NT2/D1 (cell line): ENCODE measurements at regions not wholly inside any gene's neighbourhood (a gene's known extent, or its start where the extent isn't known, plus 50 kb on each side); places are given as distances from the start of the nearest gene placed in this dataset.

Experiments
- DNase-seq: peaks from one replicate; pipeline ENCODE4 v3.0.0-alpha.2; 2011; ENCODE audit warnings: low read depth, low spot score
- H3K27me3 ChIP-seq: 2 replicates; pipeline ENCODE4 v1.6.0; 2011; ENCODE audit warnings: mild to moderate bottlenecking; ENCODE audit not compliant: insufficient read length, insufficient read depth
- H3K36me3 ChIP-seq: 2 replicates; pipeline ENCODE4 v1.6.1; 2011; ENCODE audit warnings: mild to moderate bottlenecking, low read length, mixed read lengths; ENCODE audit not compliant: insufficient read depth, insufficient read length
- H3K4me1 ChIP-seq: 2 replicates; pipeline ENCODE4 v1.5.1; 2011; ENCODE audit not compliant: insufficient read depth, insufficient read length
- H3K4me3 ChIP-seq: 2 replicates; pipeline ENCODE4 v1.5.1; 2011; ENCODE audit warnings: low read depth; ENCODE audit not compliant: insufficient read length
- H3K9ac ChIP-seq: 2 replicates; pipeline ENCODE4 v1.6.0; 2011; ENCODE audit warnings: low read depth; ENCODE audit not compliant: insufficient read length
- H3K9me3 ChIP-seq: 2 replicates; pipeline ENCODE4 v1.5.1; 2011; ENCODE audit warnings: mild to moderate bottlenecking, low read length; ENCODE audit not compliant: insufficient read depth
- SUZ12 ChIP-seq: IDR thresholded peaks from 2 replicates; pipeline ENCODE4 v1.6.1; 2011; ENCODE audit not compliant: insufficient read length, insufficient read depth; ENCODE audit errors: extremely low read depth
- YY1 ChIP-seq: IDR thresholded peaks from 2 replicates; pipeline ENCODE4 v1.6.1; 2011; ENCODE audit not compliant: insufficient read length, insufficient read depth
- ZNF274 ChIP-seq: IDR thresholded peaks from 2 replicates; pipeline ENCODE4 v1.6.1; 2011; ENCODE audit warnings: mild to moderate bottlenecking, low read depth, low read length

- no peaks in the 10 kb centered on the region for H3K9me3 ChIP-seq
- no peak overlapping the region for H3K9ac ChIP-seq
- H3K27me3 ChIP-seq = no peaks in the 10 kb centered on the region
- H3K36me3 ChIP-seq = no peaks in the 10 kb centered on the region
- DNase-seq = no peak
- H3K4me3 ChIP-seq = no peak overlapping the region
- TF ChIP-seq ZNF274 (no peak), YY1 (no peak), SUZ12 (no peak)
- peaks cover 5% of the 10 kb centered on the region for H3K4me1 ChIP-seq
Measured at GRCh38 chr13:106683918-106684317, 116.0 kb upstream of the ARGLU1 start.

GRCh38 chr13:106683179-106683578 lies 115.2 kb upstream of the ARGLU1 start:
- no peak for DNase-seq
- no peaks in the 10 kb centered on the region for H3K36me3 ChIP-seq
- H3K27me3 ChIP-seq = no peaks in the 10 kb centered on the region
- H3K4me3 ChIP-seq = no peak overlapping the region
- no peak overlapping the region for H3K9ac ChIP-seq
- no peaks in the 10 kb centered on the region for H3K9me3 ChIP-seq
- TF ChIP-seq SUZ12 = no peak
- no peak for TF ChIP-seq YY1
- no peak for TF ChIP-seq ZNF274
- H3K4me1 ChIP-seq = peaks cover 5% of the 10 kb centered on the region

DNA sequence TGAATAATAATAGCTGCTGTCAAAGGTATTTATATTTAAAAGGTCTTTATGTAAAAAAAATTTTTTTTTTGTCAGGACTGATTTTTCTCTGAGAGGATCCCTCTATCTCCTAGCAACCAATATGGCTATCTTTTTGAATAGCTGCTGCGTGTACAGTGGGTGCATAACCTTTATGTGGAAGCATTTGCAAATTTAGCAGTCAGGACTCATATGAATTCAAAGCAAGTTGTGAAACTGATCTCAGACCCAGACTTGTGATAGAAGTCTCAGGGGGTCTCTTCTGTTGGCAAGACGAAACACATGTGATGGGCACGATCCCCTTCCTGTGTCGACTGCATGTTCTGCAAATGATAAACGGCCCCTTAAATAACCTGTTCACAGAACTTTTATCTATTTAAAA lies 114.1 kb upstream of the ARGLU1 start:
- Histone ChIP-seq H3K4me1 (peaks cover 5% of the 10 kb centered on the region), H3K27me3 (no peaks in the 10 kb centered on the region), H3K9me3 (no peaks in the 10 kb centered on the region), H3K4me3 (no peak overlapping the region), H3K9ac (no peak overlapping the region), H3K36me3 (no peaks in the 10 kb centered on the region)
- TF ChIP-seq YY1 = no peak
- no peak for TF ChIP-seq ZNF274
- TF ChIP-seq SUZ12 = no peak
- DNase-seq = no peak

GRCh38 chr13:106681536-106681935 lies 113.6 kb upstream of the ARGLU1 start:
- no peak for DNase-seq
- Histone ChIP-seq H3K9ac (no peak overlapping the region), H3K4me1 (peaks cover 5% of the 10 kb centered on the region), H3K36me3 (no peaks in the 10 kb centered on the region), H3K9me3 (no peaks in the 10 kb centered on the region), H3K27me3 (no peaks in the 10 kb centered on the region), H3K4me3 (no peak overlapping the region)
- no peak for TF ChIP-seq ZNF274
- no peak for TF ChIP-seq YY1
- TF ChIP-seq SUZ12 = no peak

DNA sequence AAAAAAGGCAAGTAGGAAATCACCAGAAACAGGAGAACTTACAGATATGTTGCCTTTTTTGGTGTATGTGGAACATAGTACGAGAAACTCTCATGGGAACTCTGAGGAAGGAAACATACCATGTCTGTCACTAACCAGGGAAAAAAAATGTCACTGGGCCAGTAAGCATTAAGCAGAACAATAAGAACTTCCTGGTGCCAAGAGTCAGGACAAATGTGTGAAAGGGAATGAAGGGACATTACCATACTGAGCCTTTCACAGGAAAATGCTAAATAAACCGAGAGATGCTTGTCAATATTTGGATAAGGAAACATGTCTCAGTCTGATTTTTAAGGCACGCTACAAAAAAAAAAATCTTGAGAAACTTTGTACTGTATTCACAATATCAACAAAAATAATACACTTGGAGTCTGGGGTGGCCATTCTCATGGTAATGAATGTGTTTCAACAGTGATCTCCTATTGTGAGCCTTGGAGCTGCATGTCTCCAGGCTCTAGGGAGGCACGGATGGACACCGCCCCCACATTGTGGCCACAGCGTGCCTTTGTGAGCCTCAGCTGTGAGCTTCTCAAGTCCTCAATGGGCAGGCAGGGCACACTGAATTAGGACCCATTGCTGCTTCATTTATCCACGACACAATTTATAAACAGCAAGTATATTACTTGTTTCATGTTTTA lies 113.0 kb upstream of the ARGLU1 start:
- H3K4me3 ChIP-seq = no peak overlapping the region
- no peaks in the 10 kb centered on the region for H3K9me3 ChIP-seq
- H3K9ac ChIP-seq = no peak overlapping the region
- H3K36me3 ChIP-seq = no peaks in the 10 kb centered on the region
- TF ChIP-seq SUZ12 (no peak), YY1 (no peak), ZNF274 (no peak)
- H3K4me1 ChIP-seq = peaks cover 5% of the 10 kb centered on the region
- no peaks in the 10 kb centered on the region for H3K27me3 ChIP-seq
- peak; percentile 92 for DNase-seq

DNA sequence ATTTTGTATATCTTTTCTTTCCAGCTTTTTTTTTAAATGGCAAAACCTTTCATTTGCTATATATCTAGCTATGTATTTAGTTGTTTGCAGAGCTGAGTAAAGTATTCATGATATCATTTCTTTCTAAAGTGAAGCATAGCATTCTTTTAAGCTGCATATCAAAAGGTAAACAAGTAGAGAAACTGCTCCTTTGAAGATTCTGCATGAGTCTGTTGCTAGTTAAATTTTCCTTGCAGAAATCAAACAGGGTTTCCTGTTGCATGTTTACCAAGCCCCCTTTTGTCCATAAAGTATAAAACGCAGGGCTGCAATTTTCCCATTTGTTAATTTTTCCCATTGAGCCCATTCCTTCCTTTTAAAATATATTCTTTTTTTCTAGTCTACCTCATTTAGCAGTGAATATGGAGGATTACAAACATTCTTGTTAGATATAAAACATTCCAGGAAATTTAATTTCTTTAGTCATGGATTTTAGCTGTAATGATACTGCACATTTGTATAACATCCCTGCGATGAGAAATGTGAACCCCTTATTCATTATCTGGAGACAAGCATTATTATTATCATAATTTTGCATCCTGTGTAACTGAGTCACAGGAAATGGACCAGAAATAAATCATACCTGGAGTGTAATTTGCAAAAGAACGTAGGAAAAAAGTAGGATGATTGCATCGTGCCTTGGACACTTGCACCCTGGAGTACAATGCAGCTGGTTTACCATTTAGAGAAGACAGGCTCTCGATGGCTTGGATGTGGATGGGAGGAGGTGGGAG lies 110.9 kb upstream of the ARGLU1 start:
- no peaks in the 10 kb centered on the region for H3K9me3 ChIP-seq
- peaks cover 5% of the 10 kb centered on the region for H3K4me1 ChIP-seq
- no peak overlapping the region for H3K9ac ChIP-seq
- DNase-seq = no peak
- H3K36me3 ChIP-seq = no peaks in the 10 kb centered on the region
- no peaks in the 10 kb centered on the region for H3K27me3 ChIP-seq
- H3K4me3 ChIP-seq = no peak overlapping the region
- no peak for TF ChIP-seq ZNF274
- TF ChIP-seq SUZ12 = no peak
- TF ChIP-seq YY1 = no peak

DNA sequence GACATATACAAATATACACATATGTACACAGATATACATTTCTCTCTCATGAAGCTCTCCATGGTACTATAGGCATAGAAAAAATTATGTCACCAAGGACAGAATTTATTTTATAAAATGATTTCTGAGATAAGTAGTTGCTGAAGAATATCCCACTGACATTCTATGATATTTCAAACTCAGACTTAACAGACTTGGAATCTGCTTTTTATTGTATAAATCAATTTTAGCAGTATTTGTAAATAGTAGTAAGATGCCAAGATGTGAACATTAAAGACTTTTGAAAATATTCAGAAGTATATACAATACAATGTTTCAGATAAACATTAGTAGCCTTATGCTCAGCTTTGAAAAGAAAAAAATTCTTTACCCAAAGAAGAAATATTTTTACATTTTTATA lies 107.4 kb upstream of the ARGLU1 start:
- Histone ChIP-seq H3K9ac (no peak overlapping the region), H3K27me3 (no peaks in the 10 kb centered on the region), H3K4me3 (no peak overlapping the region), H3K9me3 (no peaks in the 10 kb centered on the region), H3K36me3 (no peaks in the 10 kb centered on the region), H3K4me1 (peaks cover 2% of the 10 kb centered on the region)
- TF ChIP-seq YY1 (no peak), ZNF274 (no peak), SUZ12 (no peak)
- DNase-seq = no peak
